HCT116 (cell line): ENCODE measurements at regions not wholly inside any gene's neighbourhood (a gene's known extent, or its start where the extent isn't known, plus 50 kb on each side); places are given as distances from the start of the nearest gene placed in this dataset.
"Not testable (repeated sequence)": the region's sequence is repeated elsewhere in the genome, so short reads cannot be mapped to it uniquely, and the experiment has no call there.

Experiments
- ATAC-seq: fragments of 200-7000 bp; cut with Tn5 transposase; 2 replicates; pipeline ENCODE4 v1.9.1; 2020; ENCODE audit warnings: mild to moderate bottlenecking, moderate library complexity
- BruUV-seq: library from RNA; stranded (reverse); fragments of 400-500 nt; replicated peaks from 2 replicates; lab custom pipeline; 2021; lab: Mats Ljungman, UMichigan
- CTCF ChIA-PET: fragments of 300-600 bp; sonication (Branson Sonifier 250); formaldehyde crosslinking; loops from one replicate; lab custom pipeline; 2021; ENCODE audit warnings: antibody characterized with exemption; lab: Charles Lee
- POLR2A ChIA-PET: fragments of 300-600, 350-600 bp; sonication (Branson Sonifier 250); formaldehyde crosslinking; loops from one replicate; lab custom pipeline; 2021; ENCODE audit warnings: antibody characterized with exemption; lab: Charles Lee
- RAD21 ChIA-PET, 2 experiments: fragments of 300-600 bp; sonication (Branson Sonifier 250); formaldehyde crosslinking; loops; one replicate each; lab custom pipeline; 2023; ENCODE audit warnings: low total read pairs in 2 of 2; ENCODE audit not compliant: uncharacterized antibody in 2 of 2, unreplicated experiment in 2 of 2, low non-redundant PET in 1 of 2; lab: Charles Lee
- DNase-seq: peaks from one replicate; pipeline ENCODE4 v3.0.0-alpha.2; 2010; ENCODE audit warnings: low read depth, low spot score
- H2AFZ ChIP-seq: fragments of 200-600 bp; shearing (Covaris generic), sonication (generic); 2 replicates; pipeline ENCODE4 v1.6.1; 2017; ENCODE audit warnings: low read depth, mixed run types, mixed read lengths, antibody characterized with exemption, low read length; ENCODE audit not compliant: poor library complexity, severe bottlenecking
- H3K27ac ChIP-seq: 2 replicates; pipeline ENCODE4 v1.5.1; 2012; ENCODE audit warnings: low read depth, low read length
- H3K27me3 ChIP-seq: fragments of 200-600 bp; sonication (generic); 2 replicates; pipeline ENCODE4 v1.6.1; 2016; ENCODE audit warnings: mixed run types, low read length, mixed read lengths; ENCODE audit not compliant: insufficient read depth
- H3K36me3 ChIP-seq, 2 experiments: fragments of 200-500 bp in 1 of 2; fragments of 200-600 bp in 1 of 2; sonication (Bioruptor generic) in 1 of 2; sonication (generic) in 1 of 2; 2 replicates each; pipeline versions ENCODE4 v1.5.1 to v1.6.1; 2014 to 2016; ENCODE audit warnings: low read length in 2 of 2, inconsistent platforms in 1 of 2, mixed read lengths in 1 of 2, mixed run types in 1 of 2; ENCODE audit not compliant: insufficient read depth in 2 of 2, control insufficient read depth in 1 of 2
- H3K4me1 ChIP-seq, 2 experiments: fragments of 200-600 bp in 1 of 2; sonication (generic) in 1 of 2; 2 replicates each; pipeline versions ENCODE4 v1.5.1 to v1.6.1; 2012 to 2017; ENCODE audit warnings: low read length in 2 of 2, inconsistent platforms in 1 of 2, mild to moderate bottlenecking in 1 of 2, mixed read lengths in 1 of 2, mixed run types in 1 of 2, moderate library complexity in 1 of 2; ENCODE audit not compliant: insufficient read depth in 2 of 2, control insufficient read depth in 1 of 2
- H3K4me2 ChIP-seq: fragments of 200-600 bp; sonication (generic); 2 replicates; pipeline ENCODE4 v1.6.1; 2017; ENCODE audit warnings: mixed run types, low read length, mixed read lengths
- H3K4me3 ChIP-seq, 2 experiments: fragments of 200-600 bp in 1 of 2; sonication (generic) in 1 of 2; replicated peaks in 1 of 2; 2 replicates each; pipeline ENCODE4 v1.5.1; 2011 to 2016; ENCODE audit warnings: low read length in 2 of 2, control low read depth in 1 of 2, low read depth in 1 of 2, mild to moderate bottlenecking in 1 of 2, mixed read lengths in 1 of 2, mixed run types in 1 of 2
- H3K79me2 ChIP-seq: fragments of 200-600 bp; sonication (generic); 2 replicates; pipeline ENCODE4 v1.6.1; 2017; ENCODE audit warnings: mild to moderate bottlenecking, mixed run types, low read length, moderate library complexity, mixed read lengths; ENCODE audit not compliant: insufficient read depth
- H3K9ac ChIP-seq: fragments of 200-600 bp; sonication (generic); 2 replicates; pipeline ENCODE4 v1.6.1; 2016; ENCODE audit warnings: low read length, mixed read lengths
- H3K9me2 ChIP-seq: fragments of 200-600 bp; sonication (generic), shearing (Covaris generic); 2 replicates; pipeline ENCODE4 v1.6.1; 2017; ENCODE audit warnings: mixed run types, mild to moderate bottlenecking, moderate library complexity; ENCODE audit not compliant: insufficient read depth
- H3K9me3 ChIP-seq, 2 experiments: fragments of 200-500 bp in 1 of 2; fragments of 200-600 bp in 1 of 2; sonication (Bioruptor generic) in 1 of 2; sonication (generic) in 1 of 2; 2 replicates each; pipeline ENCODE4 v1.6.1; 2014 to 2017; ENCODE audit warnings: low read length in 2 of 2, mixed read lengths in 2 of 2, inconsistent platforms in 1 of 2, low read depth in 1 of 2, mild to moderate bottlenecking in 1 of 2, mixed run types in 1 of 2, moderate library complexity in 1 of 2; ENCODE audit not compliant: control insufficient read depth in 1 of 2, insufficient read depth in 1 of 2
- H4K20me1 ChIP-seq: fragments of 200-600 bp; sonication (generic), shearing (Covaris generic); 2 replicates; pipeline ENCODE4 v1.6.1; 2017; ENCODE audit warnings: mixed run types, mild to moderate bottlenecking, moderate library complexity; ENCODE audit not compliant: insufficient read depth
- POLR2A ChIP-seq: IDR thresholded peaks from 2 replicates; pipeline ENCODE4 v1.7.0; 2011; ENCODE audit warnings: borderline replicate concordance; ENCODE audit not compliant: insufficient read depth, insufficient read length; ENCODE audit errors: extremely low read depth
- SP1 ChIP-seq: IDR thresholded peaks from 2 replicates; pipeline ENCODE4 v1.6.1; 2012; ENCODE audit warnings: low read depth
- intact Hi-C: fragments of 100-400 bp; cut with micrococcal nuclease; formaldehyde crosslinking; loops from 2 replicates; pipeline ENCODE4 v1.10.0; 2022
- TF ChIP-seq, protein P1 (sequence below): IDR thresholded peaks from 2 replicates; pipeline ENCODE4 v1.6.1; 2011; ENCODE audit warnings: mild to moderate bottlenecking, low read length, moderate library complexity; ENCODE audit not compliant: insufficient replicate concordance; ENCODE audit errors: extremely low read depth
- TF ChIP-seq, protein P2 (sequence below): IDR thresholded peaks from 2 replicates; pipeline ENCODE4 v1.6.1; 2012; ENCODE audit warnings: low read depth

- H3K4me2 ChIP-seq, BruUV-seq, H3K9me2 ChIP-seq, RAD21 ChIA-PET, H3K9me3 ChIP-seq, CTCF ChIA-PET, H3K27ac ChIP-seq, H2AFZ ChIP-seq, DNase-seq, H3K4me3 ChIP-seq, H3K9ac ChIP-seq, H3K79me2 ChIP-seq, H4K20me1 ChIP-seq, ATAC-seq, H3K4me1 ChIP-seq, POLR2A ChIA-PET, H3K36me3 ChIP-seq, intact Hi-C loops, H3K27me3 ChIP-seq: not testable (repeated sequence)
Observed at GRCh38 chr16:76138056-76138455, 139.1 kb upstream of the CNTNAP4 start.

DNA sequence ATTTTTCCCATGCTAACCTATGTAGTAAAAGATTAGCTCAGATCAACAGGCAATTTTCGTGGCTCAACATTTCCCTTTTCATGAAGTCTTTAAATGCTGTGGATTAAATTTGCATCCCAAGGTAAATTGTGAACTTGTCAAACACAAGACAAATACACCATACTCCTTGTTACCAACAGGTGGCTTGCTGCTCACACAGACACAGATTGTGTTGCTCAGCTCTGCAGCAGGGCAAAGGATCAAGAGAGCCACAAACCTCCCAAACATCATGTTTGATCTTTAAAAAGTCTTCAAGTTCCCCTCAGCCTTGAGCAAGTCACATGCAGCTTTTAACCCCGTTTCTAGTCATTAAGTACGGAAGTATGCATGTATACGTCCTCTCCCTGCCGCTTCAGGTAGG lies 119.6 kb upstream of the CNTNAP4 start:
- BruUV-seq = no TSS peak
- Histone ChIP-seq H4K20me1 (no peaks in the 10 kb centered on the region), H3K9me2 (no peaks in the 10 kb centered on the region), H3K9ac (no peak overlapping the region), H3K79me2 (no peaks in the 10 kb centered on the region), H3K4me3 (no peak overlapping the region), H3K4me1 (no peaks in the 10 kb centered on the region), H3K4me2 (no peak overlapping the region), H3K9me3 (no peaks in the 10 kb centered on the region; a peak in 1 of 4 replicates), H2AFZ (no peak overlapping the region), H3K27ac (no peak overlapping the region), H3K36me3 (no peaks in the 10 kb centered on the region), H3K27me3 (no peaks in the 10 kb centered on the region)
- TF ChIP-seq POLR2A (no peak), SP1 (no peak)
- TF ChIP-seq, protein P1, sequence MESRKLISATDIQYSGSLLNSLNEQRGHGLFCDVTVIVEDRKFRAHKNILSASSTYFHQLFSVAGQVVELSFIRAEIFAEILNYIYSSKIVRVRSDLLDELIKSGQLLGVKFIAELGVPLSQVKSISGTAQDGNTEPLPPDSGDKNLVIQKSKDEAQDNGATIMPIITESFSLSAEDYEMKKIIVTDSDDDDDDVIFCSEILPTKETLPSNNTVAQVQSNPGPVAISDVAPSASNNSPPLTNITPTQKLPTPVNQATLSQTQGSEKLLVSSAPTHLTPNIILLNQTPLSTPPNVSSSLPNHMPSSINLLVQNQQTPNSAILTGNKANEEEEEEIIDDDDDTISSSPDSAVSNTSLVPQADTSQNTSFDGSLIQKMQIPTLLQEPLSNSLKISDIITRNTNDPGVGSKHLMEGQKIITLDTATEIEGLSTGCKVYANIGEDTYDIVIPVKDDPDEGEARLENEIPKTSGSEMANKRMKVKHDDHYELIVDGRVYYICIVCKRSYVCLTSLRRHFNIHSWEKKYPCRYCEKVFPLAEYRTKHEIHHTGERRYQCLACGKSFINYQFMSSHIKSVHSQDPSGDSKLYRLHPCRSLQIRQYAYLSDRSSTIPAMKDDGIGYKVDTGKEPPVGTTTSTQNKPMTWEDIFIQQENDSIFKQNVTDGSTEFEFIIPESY = no peak
- TF ChIP-seq, protein P2, sequence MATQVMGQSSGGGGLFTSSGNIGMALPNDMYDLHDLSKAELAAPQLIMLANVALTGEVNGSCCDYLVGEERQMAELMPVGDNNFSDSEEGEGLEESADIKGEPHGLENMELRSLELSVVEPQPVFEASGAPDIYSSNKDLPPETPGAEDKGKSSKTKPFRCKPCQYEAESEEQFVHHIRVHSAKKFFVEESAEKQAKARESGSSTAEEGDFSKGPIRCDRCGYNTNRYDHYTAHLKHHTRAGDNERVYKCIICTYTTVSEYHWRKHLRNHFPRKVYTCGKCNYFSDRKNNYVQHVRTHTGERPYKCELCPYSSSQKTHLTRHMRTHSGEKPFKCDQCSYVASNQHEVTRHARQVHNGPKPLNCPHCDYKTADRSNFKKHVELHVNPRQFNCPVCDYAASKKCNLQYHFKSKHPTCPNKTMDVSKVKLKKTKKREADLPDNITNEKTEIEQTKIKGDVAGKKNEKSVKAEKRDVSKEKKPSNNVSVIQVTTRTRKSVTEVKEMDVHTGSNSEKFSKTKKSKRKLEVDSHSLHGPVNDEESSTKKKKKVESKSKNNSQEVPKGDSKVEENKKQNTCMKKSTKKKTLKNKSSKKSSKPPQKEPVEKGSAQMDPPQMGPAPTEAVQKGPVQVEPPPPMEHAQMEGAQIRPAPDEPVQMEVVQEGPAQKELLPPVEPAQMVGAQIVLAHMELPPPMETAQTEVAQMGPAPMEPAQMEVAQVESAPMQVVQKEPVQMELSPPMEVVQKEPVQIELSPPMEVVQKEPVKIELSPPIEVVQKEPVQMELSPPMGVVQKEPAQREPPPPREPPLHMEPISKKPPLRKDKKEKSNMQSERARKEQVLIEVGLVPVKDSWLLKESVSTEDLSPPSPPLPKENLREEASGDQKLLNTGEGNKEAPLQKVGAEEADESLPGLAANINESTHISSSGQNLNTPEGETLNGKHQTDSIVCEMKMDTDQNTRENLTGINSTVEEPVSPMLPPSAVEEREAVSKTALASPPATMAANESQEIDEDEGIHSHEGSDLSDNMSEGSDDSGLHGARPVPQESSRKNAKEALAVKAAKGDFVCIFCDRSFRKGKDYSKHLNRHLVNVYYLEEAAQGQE = no peak
- ATAC-seq (no peak), DNase-seq (no peak)
- ChIA-PET POLR2A (no interaction called here), RAD21 (no interaction called here), CTCF (no interaction called here)
- intact Hi-C loops = no loop called here
